Dermis blood vessel endothelial cell (primary cell): ENCODE measurements at regions not wholly inside any gene's neighbourhood (a gene's known extent, or its start where the extent isn't known, plus 50 kb on each side); places are given as distances from the start of the nearest gene placed in this dataset.

Source experiments
- DNase-seq: peaks from one replicate; pipeline ENCODE4 v3.0.0; 2010

- DNase-seq, result no peak
Observed at GRCh38 chr16:9381399-9381798, 290.0 kb downstream of the HAPSTR1 start.

GRCh38 chr16:9381905-9382304 lies 290.5 kb downstream of the HAPSTR1 start:
- DNase-seq, result no peak

GRCh38 chr16:9383281-9383680 lies 291.8 kb downstream of the HAPSTR1 start:
- DNase-seq, result no peak

- peak; percentile 45 for DNase-seq
Observed at GRCh38 chr16:9384141-9384540, 292.7 kb downstream of the HAPSTR1 start.

- no peak for DNase-seq
Observed at GRCh38 chr16:9389543-9390207, 298.2 kb downstream of the HAPSTR1 start.

- no peak for DNase-seq
Observed at GRCh38 chr16:9392956-9393355, 301.5 kb downstream of the HAPSTR1 start.

GRCh38 chr16:9393591-9393990 lies 302.1 kb downstream of the HAPSTR1 start:
- no peak for DNase-seq

GRCh38 chr16:9395958-9396359 lies 304.5 kb downstream of the HAPSTR1 start:
- no peak for DNase-seq

- DNase-seq, result no peak
Observed at GRCh38 chr16:9399573-9399972, 308.1 kb downstream of the HAPSTR1 start.

GRCh38 chr16:9401173-9401572 lies 309.7 kb downstream of the HAPSTR1 start:
- no peak for DNase-seq

- no peak for DNase-seq
Observed at GRCh38 chr16:9402293-9402860, 310.9 kb downstream of the HAPSTR1 start.

GRCh38 chr16:9404811-9405210 lies 313.4 kb downstream of the HAPSTR1 start:
- DNase-seq, result no peak

- DNase-seq, result no peak
Observed at GRCh38 chr16:9406038-9406712, 314.7 kb downstream of the HAPSTR1 start.

- no peak for DNase-seq
Observed at GRCh38 chr16:9407206-9407758, 315.8 kb downstream of the HAPSTR1 start.

- DNase-seq, result no peak
Observed at GRCh38 chr16:9408297-9408878, 316.9 kb downstream of the HAPSTR1 start.

GRCh38 chr16:9409560-9410493 lies 318.4 kb downstream of the HAPSTR1 start:
- DNase-seq, result no peak

GRCh38 chr16:9411426-9411825 lies 320.0 kb downstream of the HAPSTR1 start:
- no peak for DNase-seq

GRCh38 chr16:9412031-9412914 lies 320.8 kb downstream of the HAPSTR1 start:
- no peak for DNase-seq

GRCh38 chr16:9412915-9413264 lies 321.4 kb downstream of the HAPSTR1 start:
- DNase-seq, result no peak

- DNase-seq, result no peak
Observed at GRCh38 chr16:9415545-9415944, 324.1 kb downstream of the HAPSTR1 start.

GRCh38 chr16:9417898-9418297 lies 326.5 kb downstream of the HAPSTR1 start:
- DNase-seq, result no peak
